IPS DF 19.7 (cell line): ENCODE measurements at regions not wholly inside any gene's neighbourhood (a gene's known extent, or its start where the extent isn't known, plus 50 kb on each side); places are given as distances from the start of the nearest gene placed in this dataset.

Source experiments
- DNase-seq: peaks from one replicate; pipeline ENCODE4 v3.0.0-alpha.2; 2013; ENCODE audit warnings: low read depth, low spot score

GRCh38 chr9:107064378-107064777 is 201.4 kb downstream of the ZNF462 start:
- DNase-seq: no peak

- DNase-seq: no peak
Observed at GRCh38 chr9:107065549-107065948, 202.6 kb downstream of the ZNF462 start.

GRCh38 chr9:107067739-107068416 is 204.9 kb downstream of the ZNF462 start:
- DNase-seq: no peak

GRCh38 chr9:107068581-107068980 is 205.6 kb downstream of the ZNF462 start:
- DNase-seq: no peak

GRCh38 chr9:107070586-107070985 is 207.6 kb downstream of the ZNF462 start:
- DNase-seq: no peak

GRCh38 chr9:107078061-107078460 is 205.0 kb upstream of the RAD23B start:
- no peak for DNase-seq

- DNase-seq: no peak
Observed at GRCh38 chr9:107079589-107079988, 203.5 kb upstream of the RAD23B start.

GRCh38 chr9:107080130-107080529 is 202.9 kb upstream of the RAD23B start:
- no peak for DNase-seq

GRCh38 chr9:107086460-107086859 is 196.6 kb upstream of the RAD23B start:
- DNase-seq: no peak

GRCh38 chr9:107087222-107087621 is 195.9 kb upstream of the RAD23B start:
- DNase-seq: no peak

GRCh38 chr9:107090218-107090617 is 192.9 kb upstream of the RAD23B start:
- DNase-seq: no peak

GRCh38 chr9:107093365-107094060 is 189.6 kb upstream of the RAD23B start:
- no peak for DNase-seq

- DNase-seq: no peak
Observed at GRCh38 chr9:107094370-107094769, 188.7 kb upstream of the RAD23B start.

GRCh38 chr9:107100591-107100990 is 182.5 kb upstream of the RAD23B start:
- DNase-seq: no peak

- no peak for DNase-seq
Observed at GRCh38 chr9:107102011-107102410, 181.1 kb upstream of the RAD23B start.

GRCh38 chr9:107103621-107104020 is 179.5 kb upstream of the RAD23B start:
- DNase-seq: no peak

GRCh38 chr9:107105784-107106183 is 177.3 kb upstream of the RAD23B start:
- DNase-seq: no peak

GRCh38 chr9:107106416-107106815 is 176.7 kb upstream of the RAD23B start:
- no peak for DNase-seq

- no peak for DNase-seq
Observed at GRCh38 chr9:107108342-107109130, 174.5 kb upstream of the RAD23B start.

GRCh38 chr9:107109324-107109723 is 173.8 kb upstream of the RAD23B start:
- DNase-seq: no peak

GRCh38 chr9:107110153-107110552 is 172.9 kb upstream of the RAD23B start:
- DNase-seq: no peak

GRCh38 chr9:107112707-107113243 is 170.3 kb upstream of the RAD23B start:
- DNase-seq: no peak
